ENCODE measurements at regions not wholly inside any gene's neighbourhood (a gene's known extent, or its start where the extent isn't known, plus 50 kb on each side); places are given as distances from the start of the nearest gene placed in this dataset.

- H3K79me2 ChIP-seq (ENCODE audit: control insufficient read depth, insufficient read depth, low read length, poor library complexity), result no peaks in the 10 kb centered on the region
- no peak overlapping the region for H2BK12ac ChIP-seq (ENCODE audit: low read length)
- no peak overlapping the region for H4K91ac ChIP-seq (ENCODE audit: low read depth, low read length)
- no peak overlapping the region for H3K23ac ChIP-seq (ENCODE audit: low read length)
- no peak overlapping the region for H3K4me2 ChIP-seq (ENCODE audit: low read length)
- H3K4me1 ChIP-seq (ENCODE audit: control insufficient read depth in 1 of 2, insufficient read depth in 2 of 2, low read length in 2 of 2), result no peaks in the 10 kb centered on the region
- H3K9me3 ChIP-seq (ENCODE audit: insufficient read depth, low read depth, low read length), result no peaks in the 10 kb centered on the region
- no peak overlapping the region for H3K9ac ChIP-seq (ENCODE audit: low read length)
- no peaks in the 10 kb centered on the region for H3K79me1 ChIP-seq (ENCODE audit: low read length)
- H3K18ac ChIP-seq (ENCODE audit: low read length), result no peak overlapping the region
- no peak overlapping the region for H3K4me3 ChIP-seq (ENCODE audit: low read depth, low read length)
- no peak overlapping the region for H3K27ac ChIP-seq (ENCODE audit: low read depth, low read length)
- no peaks in the 10 kb centered on the region for H3K27me3 ChIP-seq (ENCODE audit: insufficient read depth, low read length)
- no peak overlapping the region for H4K8ac ChIP-seq (ENCODE audit: low read depth, low read length)
- no peak overlapping the region for H2BK120ac ChIP-seq (ENCODE audit: insufficient read depth, low read length, poor library complexity)
- WGBS (ENCODE audit: extremely low coverage, insufficient coverage, insufficient read length), result no CpG with 5 or more reads among the region's 1 CpG
- H2BK5ac ChIP-seq (ENCODE audit: low read depth, low read length, poor library complexity), result no peak overlapping the region
- H3K36me3 ChIP-seq (ENCODE audit: control insufficient read depth in 1 of 2, insufficient read depth in 2 of 2, low read length in 2 of 2), result no peaks in the 10 kb centered on the region
- H2AFZ ChIP-seq (ENCODE audit: insufficient read depth, low read length, poor library complexity), result no peak overlapping the region
- H3K4ac ChIP-seq (ENCODE audit: low read depth, low read length), result no peak overlapping the region
- H3K14ac ChIP-seq (ENCODE audit: low read length), result no peak overlapping the region
- no peak overlapping the region for H4K12ac ChIP-seq (ENCODE audit: low read depth, low read length)
- H2AK5ac ChIP-seq (ENCODE audit: low read length), result no peak overlapping the region
- DNase-seq, result no peak
Observed at GRCh38 chr3:7813365-7813764, 688.3 kb upstream of the LMCD1 start.

GRCh38 chr3:7817239-7817638 is 684.4 kb upstream of the LMCD1 start:
- no peak overlapping the region for H4K91ac ChIP-seq (ENCODE audit: low read depth, low read length)
- no peak overlapping the region for H3K14ac ChIP-seq (ENCODE audit: low read length)
- H4K12ac ChIP-seq (ENCODE audit: low read depth, low read length), result no peak overlapping the region
- H3K27me3 ChIP-seq (ENCODE audit: insufficient read depth, low read length), result no peaks in the 10 kb centered on the region
- no CpG with 5 or more reads among the region's 3 CpGs for WGBS (ENCODE audit: extremely low coverage, insufficient coverage, insufficient read length)
- H3K36me3 ChIP-seq (ENCODE audit: control insufficient read depth in 1 of 2, insufficient read depth in 2 of 2, low read length in 2 of 2), result no peaks in the 10 kb centered on the region
- no peaks in the 10 kb centered on the region for H3K79me1 ChIP-seq (ENCODE audit: low read length)
- no peak overlapping the region for H2AK5ac ChIP-seq (ENCODE audit: low read length)
- no peak overlapping the region for H3K23ac ChIP-seq (ENCODE audit: low read length)
- H4K8ac ChIP-seq (ENCODE audit: low read depth, low read length), result no peak overlapping the region
- H3K79me2 ChIP-seq (ENCODE audit: control insufficient read depth, insufficient read depth, low read length, poor library complexity), result no peaks in the 10 kb centered on the region
- DNase-seq, result no peak
- no peak overlapping the region for H3K4me2 ChIP-seq (ENCODE audit: low read length)
- H3K18ac ChIP-seq (ENCODE audit: low read length), result no peak overlapping the region
- no peak overlapping the region for H2BK120ac ChIP-seq (ENCODE audit: insufficient read depth, low read length, poor library complexity)
- H2BK5ac ChIP-seq (ENCODE audit: low read depth, low read length, poor library complexity), result no peak overlapping the region
- H3K27ac ChIP-seq (ENCODE audit: low read depth, low read length), result no peak overlapping the region
- H3K9me3 ChIP-seq (ENCODE audit: insufficient read depth, low read depth, low read length), result no peaks in the 10 kb centered on the region
- H3K9ac ChIP-seq (ENCODE audit: low read length), result no peak overlapping the region
- no peak overlapping the region for H3K4me3 ChIP-seq (ENCODE audit: low read depth, low read length)
- H3K4ac ChIP-seq (ENCODE audit: low read depth, low read length), result no peak overlapping the region
- H3K4me1 ChIP-seq (ENCODE audit: control insufficient read depth in 1 of 2, insufficient read depth in 2 of 2, low read length in 2 of 2), result no peaks in the 10 kb centered on the region
- H2AFZ ChIP-seq (ENCODE audit: insufficient read depth, low read length, poor library complexity), result no peak overlapping the region
- no peak overlapping the region for H2BK12ac ChIP-seq (ENCODE audit: low read length)

GRCh38 chr3:7820969-7821368 is 680.7 kb upstream of the LMCD1 start:
- H2BK120ac ChIP-seq (ENCODE audit: insufficient read depth, low read length, poor library complexity), result no peak overlapping the region
- H3K9ac ChIP-seq (ENCODE audit: low read length), result no peak overlapping the region
- H2AK5ac ChIP-seq (ENCODE audit: low read length), result no peak overlapping the region
- H3K79me1 ChIP-seq (ENCODE audit: low read length), result no peaks in the 10 kb centered on the region
- no peak overlapping the region for H3K4me2 ChIP-seq (ENCODE audit: low read length)
- no peak overlapping the region for H3K23ac ChIP-seq (ENCODE audit: low read length)
- H2AFZ ChIP-seq (ENCODE audit: insufficient read depth, low read length, poor library complexity), result no peak overlapping the region
- H4K8ac ChIP-seq (ENCODE audit: low read depth, low read length), result no peak overlapping the region
- WGBS (ENCODE audit: extremely low coverage, insufficient coverage, insufficient read length), result no CpG with 5 or more reads among the region's 2 CpGs
- no peak overlapping the region for H3K14ac ChIP-seq (ENCODE audit: low read length)
- no peak for DNase-seq
- H2BK5ac ChIP-seq (ENCODE audit: low read depth, low read length, poor library complexity), result no peak overlapping the region
- H3K4me1 ChIP-seq (ENCODE audit: control insufficient read depth in 1 of 2, insufficient read depth in 2 of 2, low read length in 2 of 2), result no peaks in the 10 kb centered on the region
- no peaks in the 10 kb centered on the region for H3K36me3 ChIP-seq (ENCODE audit: control insufficient read depth in 1 of 2, insufficient read depth in 2 of 2, low read length in 2 of 2)
- H3K4me3 ChIP-seq (ENCODE audit: low read depth, low read length), result no peak overlapping the region
- peaks cover 8% of the 10 kb centered on the region for H3K9me3 ChIP-seq (ENCODE audit: insufficient read depth, low read depth, low read length)
- no peak overlapping the region for H4K91ac ChIP-seq (ENCODE audit: low read depth, low read length)
- H3K18ac ChIP-seq (ENCODE audit: low read length), result no peak overlapping the region
- no peaks in the 10 kb centered on the region for H3K27me3 ChIP-seq (ENCODE audit: insufficient read depth, low read length)
- no peak overlapping the region for H3K4ac ChIP-seq (ENCODE audit: low read depth, low read length)
- H4K12ac ChIP-seq (ENCODE audit: low read depth, low read length), result no peak overlapping the region
- no peaks in the 10 kb centered on the region for H3K79me2 ChIP-seq (ENCODE audit: control insufficient read depth, insufficient read depth, low read length, poor library complexity)
- H2BK12ac ChIP-seq (ENCODE audit: low read length), result no peak overlapping the region
- no peak overlapping the region for H3K27ac ChIP-seq (ENCODE audit: low read depth, low read length)

GRCh38 chr3:7821858-7822257 is 679.8 kb upstream of the LMCD1 start:
- no peak for DNase-seq
- H3K4ac ChIP-seq (ENCODE audit: low read depth, low read length), result no peak overlapping the region
- no peak overlapping the region for H3K27ac ChIP-seq (ENCODE audit: low read depth, low read length)
- H3K18ac ChIP-seq (ENCODE audit: low read length), result no peak overlapping the region
- WGBS (ENCODE audit: extremely low coverage, insufficient coverage, insufficient read length), result no CpG with 5 or more reads among the region's 1 CpG
- H3K4me2 ChIP-seq (ENCODE audit: low read length), result no peak overlapping the region
- H4K8ac ChIP-seq (ENCODE audit: low read depth, low read length), result no peak overlapping the region
- H3K36me3 ChIP-seq (ENCODE audit: control insufficient read depth in 1 of 2, insufficient read depth in 2 of 2, low read length in 2 of 2), result no peaks in the 10 kb centered on the region
- H3K4me3 ChIP-seq (ENCODE audit: low read depth, low read length), result no peak overlapping the region
- no peak overlapping the region for H2BK120ac ChIP-seq (ENCODE audit: insufficient read depth, low read length, poor library complexity)
- H3K27me3 ChIP-seq (ENCODE audit: insufficient read depth, low read length), result no peaks in the 10 kb centered on the region
- no peak overlapping the region for H2AK5ac ChIP-seq (ENCODE audit: low read length)
- H3K9me3 ChIP-seq (ENCODE audit: insufficient read depth, low read depth, low read length), result peaks cover 8% of the 10 kb centered on the region
- no peaks in the 10 kb centered on the region for H3K4me1 ChIP-seq (ENCODE audit: control insufficient read depth in 1 of 2, insufficient read depth in 2 of 2, low read length in 2 of 2)
- H4K12ac ChIP-seq (ENCODE audit: low read depth, low read length), result no peak overlapping the region
- no peak overlapping the region for H2BK5ac ChIP-seq (ENCODE audit: low read depth, low read length, poor library complexity)
- no peaks in the 10 kb centered on the region for H3K79me2 ChIP-seq (ENCODE audit: control insufficient read depth, insufficient read depth, low read length, poor library complexity)
- no peak overlapping the region for H3K9ac ChIP-seq (ENCODE audit: low read length)
- no peak overlapping the region for H3K14ac ChIP-seq (ENCODE audit: low read length)
- H4K91ac ChIP-seq (ENCODE audit: low read depth, low read length), result no peak overlapping the region
- no peak overlapping the region for H2BK12ac ChIP-seq (ENCODE audit: low read length)
- H3K79me1 ChIP-seq (ENCODE audit: low read length), result no peaks in the 10 kb centered on the region
- no peak overlapping the region for H3K23ac ChIP-seq (ENCODE audit: low read length)
- H2AFZ ChIP-seq (ENCODE audit: insufficient read depth, low read length, poor library complexity), result no peak overlapping the region

All from trophoblast cell (in vitro differentiated cells and primary cell).